Spinal cord (tissue), 9 donors: ENCODE measurements at regions not wholly inside any gene's neighbourhood (a gene's known extent, or its start where the extent isn't known, plus 50 kb on each side); places are given as distances from the start of the nearest gene placed in this dataset.
A peak's percentile ranks its signal among the peaks of the same experiment; 100 is the strongest.
"Not testable (repeated sequence)": the region's sequence is repeated elsewhere in the genome, so short reads cannot be mapped to it uniquely, and the experiment has no call there.

Source experiments
- DNase-seq, 6 donors: peaks; one replicate each; pipeline versions ENCODE4 v3.0.0 to v3.0.0-alpha.2; 2013 to 2015; ENCODE audit warnings: low spot score in 6 of 6, low read depth in 4 of 6
- H3K27ac ChIP-seq: one replicate; pipeline ENCODE4 v1.5.1; 2013; ENCODE audit warnings: low read depth, low read length, control low read depth
- H3K27me3 ChIP-seq: one replicate; pipeline ENCODE4 v1.6.1; 2013; ENCODE audit warnings: low read length; ENCODE audit not compliant: control insufficient read depth, insufficient read depth
- H3K36me3 ChIP-seq: one replicate; pipeline ENCODE4 v1.6.1; 2013; ENCODE audit warnings: low read length; ENCODE audit not compliant: control insufficient read depth, insufficient read depth
- H3K4me1 ChIP-seq: one replicate; pipeline ENCODE4 v1.6.1; 2013; ENCODE audit warnings: low read length; ENCODE audit not compliant: control insufficient read depth, insufficient read depth
- H3K4me3 ChIP-seq: one replicate; pipeline ENCODE4 v1.5.1; 2013; ENCODE audit warnings: low read depth, low read length, control low read depth
- H3K9me3 ChIP-seq: one replicate; pipeline ENCODE4 v1.6.1; 2013; ENCODE audit warnings: low read length; ENCODE audit not compliant: control insufficient read depth, insufficient read depth
- WGBS: methylation state at CpG from one replicate; pipeline ENCODE4 v1.1.5; 2013; ENCODE audit warnings: missing lambda C conversion rate; ENCODE audit not compliant: insufficient coverage; 5-methylcytosine and 5-hydroxymethylcytosine counted together
- donor health status: healthy.

GRCh38 chr16:29346203-29346602 lies 60.3 kb downstream of the NPIPB11 start:
- DNase-seq, H3K9me3 ChIP-seq, H3K27ac ChIP-seq, H3K36me3 ChIP-seq, H3K4me1 ChIP-seq, H3K4me3 ChIP-seq, H3K27me3 ChIP-seq: not testable (repeated sequence)
- no CpG with 5 or more reads among the region's 2 CpGs for WGBS

GRCh38 chr16:29342937-29343336 lies 63.6 kb downstream of the NPIPB11 start:
- H3K27ac ChIP-seq, H3K36me3 ChIP-seq, H3K4me3 ChIP-seq, H3K9me3 ChIP-seq, H3K27me3 ChIP-seq, DNase-seq, H3K4me1 ChIP-seq: not testable (repeated sequence)
- no CpG with 5 or more reads among the region's 4 CpGs for WGBS

GRCh38 chr16:29340779-29341438 lies 65.6 kb downstream of the NPIPB11 start:
- not testable (repeated sequence) for H3K4me1 ChIP-seq, H3K36me3 ChIP-seq, H3K27me3 ChIP-seq, H3K4me3 ChIP-seq, H3K27ac ChIP-seq, DNase-seq, H3K9me3 ChIP-seq
- WGBS, result no CpG with 5 or more reads among the region's 9 CpGs

GRCh38 chr16:29340235-29340634 lies 66.3 kb downstream of the NPIPB11 start:
- not testable (repeated sequence) for H3K36me3 ChIP-seq, H3K4me3 ChIP-seq, H3K4me1 ChIP-seq, H3K27me3 ChIP-seq, H3K9me3 ChIP-seq, H3K27ac ChIP-seq
- DNase-seq, result peak in 1 of 6 donors; percentile 1
- WGBS, result no CpG with 5 or more reads among the region's 3 CpGs

- H3K36me3 ChIP-seq, H3K4me1 ChIP-seq, DNase-seq, H3K9me3 ChIP-seq, H3K27ac ChIP-seq, H3K27me3 ChIP-seq, H3K4me3 ChIP-seq: not testable (repeated sequence)
- 90% methylated on average over 8 of the region's 18 CpGs for WGBS
Observed at GRCh38 chr16:29338821-29339700, 67.5 kb downstream of the NPIPB11 start.

- not testable (repeated sequence) for H3K36me3 ChIP-seq, H3K9me3 ChIP-seq, H3K4me1 ChIP-seq, H3K27ac ChIP-seq, DNase-seq, H3K4me3 ChIP-seq, H3K27me3 ChIP-seq
- WGBS, result 89% methylated on average over 9 of the region's 18 CpGs
Observed at GRCh38 chr16:29337385-29337901, 69.1 kb downstream of the NPIPB11 start.

- not testable (repeated sequence) for H3K27me3 ChIP-seq, H3K36me3 ChIP-seq, H3K4me3 ChIP-seq, DNase-seq, H3K27ac ChIP-seq, H3K9me3 ChIP-seq, H3K4me1 ChIP-seq
- no CpG with 5 or more reads among the region's 10 CpGs for WGBS
Observed at GRCh38 chr16:29335549-29335846, 71.0 kb downstream of the NPIPB11 start.

GRCh38 chr16:29334776-29335548 lies 71.5 kb downstream of the NPIPB11 start:
- H3K27me3 ChIP-seq, H3K27ac ChIP-seq, H3K4me3 ChIP-seq, H3K9me3 ChIP-seq, H3K4me1 ChIP-seq, DNase-seq, H3K36me3 ChIP-seq: not testable (repeated sequence)
- WGBS, result 94% methylated on average over 7 of the region's 17 CpGs

GRCh38 chr16:29333492-29334097 lies 72.9 kb downstream of the NPIPB11 start:
- H3K4me3 ChIP-seq, H3K36me3 ChIP-seq, H3K27ac ChIP-seq, H3K4me1 ChIP-seq, H3K27me3 ChIP-seq, H3K9me3 ChIP-seq, DNase-seq: not testable (repeated sequence)
- 48% methylated on average over 7 of the region's 20 CpGs for WGBS
